Kidney (tissue), 13 donors: ENCODE measurements at regions not wholly inside any gene's neighbourhood (a gene's known extent, or its start where the extent isn't known, plus 50 kb on each side); places are given as distances from the start of the nearest gene placed in this dataset.

ENCODE experiments used
- DNase-seq, 5 donors: peaks; one replicate each; pipeline ENCODE4 v3.0.0-alpha.2; 2013 to 2020
- FAIRE-seq: peaks from 2 replicates; lab custom pipeline; 2012; peaks lifted over from hg19 to GRCh38; lab: Jason Lieb, UNC
- H3K27ac ChIP-seq, 2 donors: one replicate each; pipeline ENCODE4 v1.7.0; 2013; ENCODE audit warnings: low read depth in 2 of 2, low read length in 2 of 2, inconsistent platforms in 1 of 2
- H3K27me3 ChIP-seq: one replicate; pipeline ENCODE4 v1.7.1; 2013; ENCODE audit warnings: low read length, inconsistent platforms; ENCODE audit not compliant: control insufficient read depth, insufficient read depth
- H3K36me3 ChIP-seq, 3 donors: one replicate each; pipeline versions ENCODE4 v1.7.0 to v1.7.1; 2013; ENCODE audit warnings: low read length in 3 of 3, control low read depth in 1 of 3, inconsistent platforms in 1 of 3; ENCODE audit not compliant: insufficient read depth in 3 of 3, control insufficient read depth in 2 of 3
- H3K4me1 ChIP-seq, 3 donors: one replicate each; pipeline versions ENCODE4 v1.7.0 to v1.7.1; 2013; ENCODE audit warnings: low read length in 3 of 3, inconsistent platforms in 1 of 3, low read depth in 1 of 3; ENCODE audit not compliant: control insufficient read depth in 2 of 3, insufficient read depth in 2 of 3
- H3K4me3 ChIP-seq, 3 donors: one replicate each; pipeline versions ENCODE4 v1.7.0 to v1.8.1; 2013; ENCODE audit warnings: low read length in 3 of 3, control low read depth in 1 of 3, inconsistent platforms in 1 of 3
- H3K9ac ChIP-seq, 3 donors: one replicate each; pipeline versions ENCODE4 v1.7.0 to v1.7.1; 2013; ENCODE audit warnings: low read length in 3 of 3, control low read depth in 1 of 3, inconsistent platforms in 1 of 3
- H3K9me3 ChIP-seq, 3 donors: one replicate each; pipeline versions ENCODE4 v1.7.0 to v1.7.1; 2013; ENCODE audit warnings: low read length in 3 of 3, control low read depth in 1 of 3, inconsistent platforms in 1 of 3; ENCODE audit not compliant: control insufficient read depth in 2 of 3, insufficient read depth in 1 of 3
- intact Hi-C: fragments of 100-400 bp; cut with DNase I; formaldehyde crosslinking; loops from one replicate; pipeline ENCODE4 v1.11.1; 2022
- TF ChIP-seq, protein P1 (sequence below): IDR thresholded peaks from 3 replicates; pipeline ENCODE4 v1.5.1; 2012; ENCODE audit warnings: mild to moderate bottlenecking, moderate library complexity, borderline replicate concordance; ENCODE audit not compliant: insufficient read depth; ENCODE audit errors: extremely low read depth
- donor health status: control.
- donor health status: control.
- donor health status: control.
- donor health status: control.
- donor health status: control.
- donor health status: DM: yes; HTN: yes; CAD: no.
- donor health status: Normal renal cell carcinoma (clear cell type).

DNA sequence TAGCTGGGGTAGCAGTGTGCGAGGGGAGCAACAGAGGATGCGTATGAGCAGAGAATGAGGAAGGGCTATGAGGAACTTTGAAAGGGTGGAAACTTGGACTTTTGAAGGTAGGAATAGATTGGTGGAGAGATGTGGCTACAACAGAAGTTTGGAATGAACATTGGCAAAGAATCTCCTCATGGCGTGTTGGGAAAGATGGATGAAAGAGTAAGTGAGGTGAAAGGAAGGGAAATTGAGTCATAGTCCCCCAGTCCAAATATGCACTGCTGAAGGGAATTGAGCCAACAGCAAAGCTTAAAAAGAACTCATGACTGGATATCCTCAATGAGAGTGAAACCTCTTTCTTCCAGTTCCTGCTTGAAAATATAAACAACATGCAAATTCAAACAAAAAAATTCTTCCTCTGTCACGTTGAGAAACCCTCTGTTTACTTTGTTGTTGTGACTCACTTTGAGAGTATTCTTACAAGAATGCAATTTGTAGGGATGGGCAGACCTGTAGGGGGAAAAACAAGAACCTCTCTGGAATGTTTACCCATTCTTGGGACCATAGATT is 313.2 kb upstream of the KCNJ16 start:
- H3K27ac ChIP-seq, result no peak overlapping the region
- H3K4me1 ChIP-seq, result peaks cover 0 to 4% (median 0%) of the 10 kb centered on the region in 3 donors
- TF ChIP-seq, protein P1, sequence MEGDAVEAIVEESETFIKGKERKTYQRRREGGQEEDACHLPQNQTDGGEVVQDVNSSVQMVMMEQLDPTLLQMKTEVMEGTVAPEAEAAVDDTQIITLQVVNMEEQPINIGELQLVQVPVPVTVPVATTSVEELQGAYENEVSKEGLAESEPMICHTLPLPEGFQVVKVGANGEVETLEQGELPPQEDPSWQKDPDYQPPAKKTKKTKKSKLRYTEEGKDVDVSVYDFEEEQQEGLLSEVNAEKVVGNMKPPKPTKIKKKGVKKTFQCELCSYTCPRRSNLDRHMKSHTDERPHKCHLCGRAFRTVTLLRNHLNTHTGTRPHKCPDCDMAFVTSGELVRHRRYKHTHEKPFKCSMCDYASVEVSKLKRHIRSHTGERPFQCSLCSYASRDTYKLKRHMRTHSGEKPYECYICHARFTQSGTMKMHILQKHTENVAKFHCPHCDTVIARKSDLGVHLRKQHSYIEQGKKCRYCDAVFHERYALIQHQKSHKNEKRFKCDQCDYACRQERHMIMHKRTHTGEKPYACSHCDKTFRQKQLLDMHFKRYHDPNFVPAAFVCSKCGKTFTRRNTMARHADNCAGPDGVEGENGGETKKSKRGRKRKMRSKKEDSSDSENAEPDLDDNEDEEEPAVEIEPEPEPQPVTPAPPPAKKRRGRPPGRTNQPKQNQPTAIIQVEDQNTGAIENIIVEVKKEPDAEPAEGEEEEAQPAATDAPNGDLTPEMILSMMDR, result no peak
- intact Hi-C loops, result no loop called here
- no peak for DNase-seq
- H3K27me3 ChIP-seq, result no peaks in the 10 kb centered on the region
- no peak for FAIRE-seq
- H3K9me3 ChIP-seq, result no peaks in the 10 kb centered on the region
- no peaks in the 10 kb centered on the region for H3K36me3 ChIP-seq
- no peak overlapping the region for H3K9ac ChIP-seq
- no peak overlapping the region for H3K4me3 ChIP-seq

DNA sequence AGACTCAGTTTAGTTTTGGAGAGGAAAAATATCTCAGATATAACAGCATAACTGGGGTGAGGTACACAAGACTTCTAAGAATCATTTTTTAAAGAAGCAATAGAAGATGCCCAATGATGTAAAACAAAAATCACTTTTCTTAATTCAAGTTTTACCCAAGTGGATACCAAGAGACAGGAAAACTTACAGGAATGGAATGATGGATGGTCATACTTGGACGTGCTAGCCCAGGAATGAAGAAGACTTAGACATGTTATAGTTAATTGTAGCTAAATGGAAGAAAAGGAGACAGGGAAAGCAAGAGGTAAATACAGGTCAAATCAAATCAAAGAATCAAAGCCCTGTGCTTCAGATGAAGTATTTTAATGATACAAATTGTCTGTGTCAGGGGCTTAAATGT is 312.7 kb upstream of the KCNJ16 start:
- FAIRE-seq (no peak), DNase-seq (no peak)
- no peaks in the 10 kb centered on the region for H3K36me3 ChIP-seq
- no peaks in the 10 kb centered on the region for H3K27me3 ChIP-seq
- TF ChIP-seq, protein P1, result no peak
- H3K4me3 ChIP-seq, result no peak overlapping the region
- no peak overlapping the region for H3K9ac ChIP-seq
- H3K4me1 ChIP-seq, result peaks cover 0 to 4% (median 0%) of the 10 kb centered on the region in 3 donors
- no peak overlapping the region for H3K27ac ChIP-seq
- no peaks in the 10 kb centered on the region for H3K9me3 ChIP-seq
- intact Hi-C loops, result no loop called here

DNA sequence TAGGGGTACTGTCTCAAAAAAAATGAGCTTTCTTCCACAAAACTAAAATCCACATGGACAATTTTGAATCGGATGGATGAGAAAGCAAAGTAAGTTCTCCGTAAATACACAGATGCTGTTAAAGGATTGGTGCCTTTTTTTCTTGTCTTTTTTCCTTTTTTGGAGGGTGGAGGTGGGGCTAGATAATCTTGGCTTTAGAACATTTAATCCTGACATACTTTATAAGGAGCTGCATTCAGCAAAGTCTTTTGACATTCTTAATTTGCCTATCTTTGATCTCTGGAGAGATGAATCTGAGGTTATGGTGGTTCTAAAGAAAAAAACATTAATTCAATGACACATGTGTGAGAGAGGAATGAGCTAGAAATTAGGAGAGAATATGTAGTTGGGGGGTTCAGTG is 312.3 kb upstream of the KCNJ16 start:
- H3K9me3 ChIP-seq, result no peaks in the 10 kb centered on the region
- H3K36me3 ChIP-seq, result no peaks in the 10 kb centered on the region
- H3K27me3 ChIP-seq, result no peaks in the 10 kb centered on the region
- TF ChIP-seq, protein P1, result no peak
- FAIRE-seq, result no peak
- H3K27ac ChIP-seq, result no peak overlapping the region
- no peak overlapping the region for H3K9ac ChIP-seq
- H3K4me1 ChIP-seq, result peaks cover 0 to 4% (median 0%) of the 10 kb centered on the region in 3 donors
- no peak overlapping the region for H3K4me3 ChIP-seq
- DNase-seq, result no peak
- intact Hi-C loops, result no loop called here

DNA sequence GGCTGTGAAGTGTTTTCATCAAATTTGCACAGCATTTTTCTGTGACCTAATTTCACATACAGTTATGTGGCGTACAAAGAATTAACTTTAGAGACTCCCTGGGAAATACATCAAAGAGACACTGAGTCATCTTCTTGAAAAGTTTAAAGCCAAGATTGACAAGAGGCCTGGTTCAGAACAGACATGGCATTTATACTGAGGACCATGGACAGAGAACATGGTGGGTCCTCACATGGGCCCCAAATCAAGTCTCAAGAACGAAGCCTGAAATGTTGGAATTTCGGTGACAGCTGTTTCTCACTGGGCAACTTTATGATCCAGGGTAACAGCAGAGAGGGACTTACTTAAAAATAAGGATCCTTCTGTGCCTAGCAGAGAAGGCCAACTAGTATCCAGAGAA is 311.5 kb upstream of the KCNJ16 start:
- FAIRE-seq (no peak), DNase-seq (peak in 2 of 5 donors; percentile 3 to 11)
- Histone ChIP-seq H3K9me3 (no peaks in the 10 kb centered on the region), H3K27ac (no peak overlapping the region), H3K4me3 (no peak overlapping the region), H3K36me3 (no peaks in the 10 kb centered on the region), H3K9ac (no peak overlapping the region), H3K4me1 (peaks cover 0 to 4% (median 0%) of the 10 kb centered on the region in 3 donors), H3K27me3 (no peaks in the 10 kb centered on the region)
- TF ChIP-seq, protein P1, result no peak
- intact Hi-C loops, result no loop called here
